SK-N-SH (cell line): ENCODE measurements at regions not wholly inside any gene's neighbourhood (a gene's known extent, or its start where the extent isn't known, plus 50 kb on each side); places are given as distances from the start of the nearest gene placed in this dataset.

Experiments used
- EZH2phosphoT487 ChIP-seq: fragments of 200-600 bp; sonication (generic); IDR thresholded peaks from 2 replicates; pipeline ENCODE4 v1.6.1; 2017; ENCODE audit warnings: low read depth, mixed run types, mild to moderate bottlenecking, antibody characterized with exemption, moderate library complexity, borderline replicate concordance
- NFIC ChIP-seq: IDR thresholded peaks from 2 replicates; pipeline ENCODE4 v1.4.0; 2012; ENCODE audit warnings: borderline replicate concordance
- RAD21 ChIP-seq: IDR thresholded peaks from 2 replicates; pipeline ENCODE4 v1.6.1; 2012; ENCODE audit warnings: mild to moderate bottlenecking, low read length
- RCOR1 ChIP-seq: fragments of 150-350 bp; IDR thresholded peaks from 2 replicates; pipeline ENCODE4 v1.6.1; 2017; ENCODE audit warnings: antibody characterized with exemption, low read length
- TCF12 ChIP-seq: IDR thresholded peaks from 2 replicates; pipeline ENCODE4 v1.4.0; 2012
- TEAD4 ChIP-seq: IDR thresholded peaks from 2 replicates; pipeline ENCODE4 v1.4.0; 2012; ENCODE audit warnings: mild to moderate bottlenecking, borderline replicate concordance; ENCODE audit not compliant: insufficient read depth
- TF ChIP-seq, protein P1 (sequence below): fragments of 200-600 bp; sonication (generic); IDR thresholded peaks from 2 replicates; pipeline ENCODE4 v1.6.1; 2017; ENCODE audit warnings: antibody characterized with exemption, mild to moderate bottlenecking, moderate library complexity

DNA sequence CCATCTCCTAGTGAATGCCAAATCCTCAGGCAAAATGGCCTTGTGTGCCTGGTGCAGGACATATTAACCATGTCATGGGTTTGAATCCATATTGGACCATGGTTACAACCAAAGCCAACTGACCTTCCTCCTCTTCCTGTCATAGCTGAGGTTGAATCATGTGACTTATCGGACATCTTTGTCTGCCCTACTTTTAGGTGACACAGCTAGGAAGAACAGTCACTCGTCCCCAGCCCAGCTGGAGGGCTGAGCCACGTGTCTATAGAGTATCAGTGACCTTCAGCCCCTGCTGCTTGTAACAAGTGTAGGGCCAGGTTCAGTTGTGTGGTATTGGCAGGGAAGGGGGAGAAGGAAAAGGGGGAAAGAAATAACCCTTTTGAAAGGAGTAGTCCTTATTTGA lies 225.2 kb downstream of the KTN1 start:
- no peak for TF ChIP-seq RCOR1
- TF ChIP-seq, protein P1, sequence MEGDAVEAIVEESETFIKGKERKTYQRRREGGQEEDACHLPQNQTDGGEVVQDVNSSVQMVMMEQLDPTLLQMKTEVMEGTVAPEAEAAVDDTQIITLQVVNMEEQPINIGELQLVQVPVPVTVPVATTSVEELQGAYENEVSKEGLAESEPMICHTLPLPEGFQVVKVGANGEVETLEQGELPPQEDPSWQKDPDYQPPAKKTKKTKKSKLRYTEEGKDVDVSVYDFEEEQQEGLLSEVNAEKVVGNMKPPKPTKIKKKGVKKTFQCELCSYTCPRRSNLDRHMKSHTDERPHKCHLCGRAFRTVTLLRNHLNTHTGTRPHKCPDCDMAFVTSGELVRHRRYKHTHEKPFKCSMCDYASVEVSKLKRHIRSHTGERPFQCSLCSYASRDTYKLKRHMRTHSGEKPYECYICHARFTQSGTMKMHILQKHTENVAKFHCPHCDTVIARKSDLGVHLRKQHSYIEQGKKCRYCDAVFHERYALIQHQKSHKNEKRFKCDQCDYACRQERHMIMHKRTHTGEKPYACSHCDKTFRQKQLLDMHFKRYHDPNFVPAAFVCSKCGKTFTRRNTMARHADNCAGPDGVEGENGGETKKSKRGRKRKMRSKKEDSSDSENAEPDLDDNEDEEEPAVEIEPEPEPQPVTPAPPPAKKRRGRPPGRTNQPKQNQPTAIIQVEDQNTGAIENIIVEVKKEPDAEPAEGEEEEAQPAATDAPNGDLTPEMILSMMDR, result no peak
- no peak for TF ChIP-seq RAD21
- TF ChIP-seq EZH2phosphoT487, result no peak
- no peak for TF ChIP-seq TEAD4
- TF ChIP-seq TCF12, result no peak
- no peak for TF ChIP-seq NFIC
